Omental fat pad (tissue), 3 donors: ENCODE measurements at regions not wholly inside any gene's neighbourhood (a gene's known extent, or its start where the extent isn't known, plus 50 kb on each side); places are given as distances from the start of the nearest gene placed in this dataset.
"Not testable (repeated sequence)": the region's sequence is repeated elsewhere in the genome, so short reads cannot be mapped to it uniquely, and the experiment has no call there.

ENCODE experiments used
- ATAC-seq: fragments of 150-250 bp; one replicate; pipeline ENCODE4 v1.9.1; 2016; ENCODE audit warnings: mild to moderate bottlenecking, moderate library complexity; ENCODE audit not compliant: low FRiP score
- DNase-seq: peaks from one replicate; pipeline ENCODE4 v3.0.0-alpha.2; 2019; ENCODE audit warnings: low spot score
- TF ChIP-seq, protein P1 (sequence below), 3 donors: fragments of 450-650 bp; IDR thresholded peaks; one replicate each; pipeline ENCODE4 v1.5.1; 2016 to 2017; ENCODE audit warnings: antibody characterized with exemption in 3 of 3, mild to moderate bottlenecking in 3 of 3, moderate library complexity in 2 of 3

DNA sequence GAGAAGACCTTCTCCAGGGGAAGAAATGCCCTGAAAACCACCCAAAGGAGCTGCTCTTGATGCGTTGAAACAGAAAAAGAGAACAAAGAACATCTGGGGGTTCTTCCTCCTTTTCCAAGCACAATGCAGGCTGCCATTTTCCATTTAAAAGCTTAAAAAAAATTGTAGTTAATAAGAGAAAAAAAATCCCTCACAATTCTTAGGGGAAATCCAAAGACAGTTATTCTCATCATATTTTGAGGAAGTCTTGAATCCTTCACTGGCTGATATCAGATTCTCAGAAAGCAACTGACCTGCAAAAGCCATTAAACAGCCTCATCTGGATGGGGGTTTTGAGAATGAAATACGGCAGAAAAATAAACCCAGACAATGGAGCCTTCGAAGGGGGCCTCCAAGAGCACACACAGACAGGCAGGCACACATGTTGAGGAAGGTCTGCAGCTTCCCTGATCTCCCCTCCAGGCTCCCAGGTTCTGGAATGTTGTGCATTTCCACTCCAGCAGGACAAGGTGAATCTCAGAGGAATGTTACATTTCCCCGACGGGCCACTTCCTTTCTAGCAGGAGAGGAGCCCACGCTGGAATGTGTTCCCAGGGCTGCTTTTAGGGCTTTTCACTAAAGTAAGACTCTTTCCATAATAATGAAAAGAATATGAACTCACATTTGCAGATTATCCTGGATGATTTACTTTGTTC is 159.4 kb upstream of the S1PR3 start:
- no peak for DNase-seq
- TF ChIP-seq, protein P1, sequence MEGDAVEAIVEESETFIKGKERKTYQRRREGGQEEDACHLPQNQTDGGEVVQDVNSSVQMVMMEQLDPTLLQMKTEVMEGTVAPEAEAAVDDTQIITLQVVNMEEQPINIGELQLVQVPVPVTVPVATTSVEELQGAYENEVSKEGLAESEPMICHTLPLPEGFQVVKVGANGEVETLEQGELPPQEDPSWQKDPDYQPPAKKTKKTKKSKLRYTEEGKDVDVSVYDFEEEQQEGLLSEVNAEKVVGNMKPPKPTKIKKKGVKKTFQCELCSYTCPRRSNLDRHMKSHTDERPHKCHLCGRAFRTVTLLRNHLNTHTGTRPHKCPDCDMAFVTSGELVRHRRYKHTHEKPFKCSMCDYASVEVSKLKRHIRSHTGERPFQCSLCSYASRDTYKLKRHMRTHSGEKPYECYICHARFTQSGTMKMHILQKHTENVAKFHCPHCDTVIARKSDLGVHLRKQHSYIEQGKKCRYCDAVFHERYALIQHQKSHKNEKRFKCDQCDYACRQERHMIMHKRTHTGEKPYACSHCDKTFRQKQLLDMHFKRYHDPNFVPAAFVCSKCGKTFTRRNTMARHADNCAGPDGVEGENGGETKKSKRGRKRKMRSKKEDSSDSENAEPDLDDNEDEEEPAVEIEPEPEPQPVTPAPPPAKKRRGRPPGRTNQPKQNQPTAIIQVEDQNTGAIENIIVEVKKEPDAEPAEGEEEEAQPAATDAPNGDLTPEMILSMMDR (IDR thresholded peaks at IDR 0.05) = no peak
- ATAC-seq = no peak

GRCh38 chr9:88833946-88834345 is 157.3 kb upstream of the S1PR3 start:
- ATAC-seq = no peak
- TF ChIP-seq, protein P1 (IDR thresholded peaks at IDR 0.05) = no peak
- no peak for DNase-seq

DNA sequence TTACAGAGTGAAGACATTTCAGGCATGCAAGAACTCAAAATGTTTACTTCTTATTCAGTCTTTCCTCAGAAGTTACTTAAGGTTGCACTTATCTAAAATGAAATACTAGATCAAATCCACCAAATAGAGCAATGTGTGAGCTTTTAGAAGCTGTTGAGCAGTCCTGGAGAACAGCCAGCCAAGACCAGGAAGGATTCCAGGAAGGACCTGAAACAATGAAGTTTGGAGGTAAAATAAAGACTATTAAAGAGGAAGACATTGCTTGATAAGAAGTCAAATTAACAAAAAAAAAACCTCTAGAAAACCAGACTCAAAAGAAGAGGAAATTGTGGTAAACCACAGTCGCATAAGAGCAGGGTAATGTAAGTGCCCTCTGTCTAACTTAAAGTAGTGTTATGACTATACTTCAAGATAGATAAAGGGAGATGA is 156.2 kb upstream of the S1PR3 start:
- TF ChIP-seq, protein P1 (IDR thresholded peaks at IDR 0.05) = no peak
- no peak for ATAC-seq
- no peak for DNase-seq

DNA sequence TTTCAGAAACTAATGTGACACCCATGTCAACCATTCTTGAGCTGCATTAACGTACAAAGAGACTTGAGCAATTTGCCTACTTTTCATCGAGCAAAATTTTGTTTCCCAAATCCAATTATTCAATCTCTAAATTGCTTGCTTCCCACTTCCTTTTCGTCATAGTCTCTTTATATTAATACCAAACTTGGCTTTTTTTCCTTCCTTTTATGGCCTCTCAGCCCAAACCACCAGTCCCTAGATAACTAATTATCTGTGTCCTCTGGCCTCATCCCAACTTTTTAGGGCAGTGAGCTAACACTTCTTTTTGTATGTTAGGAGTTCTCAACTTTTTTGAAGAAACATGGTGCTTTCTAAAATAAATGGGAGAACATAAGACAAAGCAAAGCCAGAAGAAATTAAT is 155.5 kb upstream of the S1PR3 start:
- no peak for DNase-seq
- no peak for ATAC-seq
- TF ChIP-seq, protein P1 (IDR thresholded peaks at IDR 0.05) = no peak

DNA sequence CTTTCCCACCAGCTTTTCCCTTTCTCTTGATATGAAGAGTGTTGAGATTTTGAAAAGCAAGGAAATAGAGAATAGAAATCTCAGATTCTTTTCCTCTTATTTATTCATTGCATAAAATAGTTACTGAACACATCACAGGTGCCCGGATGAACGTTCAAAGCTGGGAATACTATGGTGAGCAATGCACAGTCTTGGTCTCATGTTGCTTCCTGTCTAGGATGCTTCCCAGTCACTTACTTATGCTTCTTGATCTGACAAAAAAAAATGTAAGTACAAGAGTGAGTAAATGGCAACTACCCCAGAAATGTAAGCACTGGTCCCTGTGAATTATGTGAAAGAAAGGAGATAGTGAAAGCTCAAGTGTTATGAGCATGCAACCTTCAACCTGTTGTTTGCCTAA is 153.5 kb upstream of the S1PR3 start:
- DNase-seq (no peak), ATAC-seq (no peak)
- TF ChIP-seq, protein P1 (IDR thresholded peaks at IDR 0.05) = no peak

GRCh38 chr9:88849878-88850277 is 141.4 kb upstream of the S1PR3 start:
- ATAC-seq, DNase-seq: not testable (repeated sequence)

- TF ChIP-seq, protein P1 (IDR thresholded peaks at IDR 0.05) = no peak
- no peak for DNase-seq
- no peak for ATAC-seq
Measured at GRCh38 chr9:88852794-88853193, 138.5 kb upstream of the S1PR3 start.
